ENCODE measurements at regions not wholly inside any gene's neighbourhood (a gene's known extent, or its start where the extent isn't known, plus 50 kb on each side); places are given as distances from the start of the nearest gene placed in this dataset.
"Not testable (repeated sequence)": the region's sequence is repeated elsewhere in the genome, so short reads cannot be mapped to it uniquely, and the experiment has no call there.

- DNase-seq (ENCODE audit: low read depth, low spot score), result no peak
Observed at GRCh38 chr15:62906627-62907026, 135.9 kb upstream of the TPM1 start.

DNA sequence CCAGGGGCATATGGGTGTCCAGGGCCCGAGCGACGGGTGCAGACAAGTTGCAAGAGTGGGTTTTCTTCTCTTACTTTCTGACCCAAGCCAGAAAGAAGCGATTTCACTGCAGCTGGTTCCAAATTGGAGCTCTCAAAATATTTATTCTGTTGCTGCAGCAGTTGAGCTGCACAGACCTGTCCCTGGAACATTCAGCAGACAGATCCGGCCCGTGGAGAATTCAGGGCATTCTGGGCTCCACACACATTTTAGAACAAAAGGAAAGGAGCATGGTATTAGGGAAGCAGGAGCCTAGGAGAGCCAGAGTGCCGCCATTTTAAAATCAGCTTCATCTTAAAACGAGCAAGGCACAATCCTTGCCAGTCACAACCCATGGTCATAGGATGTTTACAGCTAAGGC is 135.3 kb upstream of the TPM1 start:
- no peak for DNase-seq (ENCODE audit: low read depth, low spot score)

DNA sequence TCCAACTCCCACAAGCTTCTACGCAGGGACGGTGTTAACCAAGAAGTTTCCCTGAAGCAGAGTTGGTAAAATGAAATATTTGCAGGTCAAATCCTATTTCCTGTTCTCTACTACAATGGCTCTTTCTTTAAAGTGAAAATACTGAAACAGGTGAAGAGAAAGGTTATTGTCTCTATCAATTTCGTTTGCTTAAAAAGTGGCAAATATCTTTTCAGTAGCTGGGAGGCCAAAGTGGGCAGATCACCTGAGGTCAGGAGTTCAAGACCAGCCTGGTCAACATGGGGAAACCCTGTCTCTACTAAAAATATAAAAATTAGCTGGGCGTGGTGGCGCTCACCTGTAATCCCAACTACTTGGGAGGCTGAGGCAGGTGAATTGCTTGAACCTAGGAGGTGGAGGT is 134.2 kb upstream of the TPM1 start:
- not testable (repeated sequence) for DNase-seq (ENCODE audit: low read depth, low spot score)

- no peak for DNase-seq (ENCODE audit: low read depth, low spot score)
Observed at GRCh38 chr15:62909257-62909656, 133.3 kb upstream of the TPM1 start.

- no peak for DNase-seq (ENCODE audit: low read depth, low spot score)
Observed at GRCh38 chr15:62912282-62912681, 130.3 kb upstream of the TPM1 start.

DNA sequence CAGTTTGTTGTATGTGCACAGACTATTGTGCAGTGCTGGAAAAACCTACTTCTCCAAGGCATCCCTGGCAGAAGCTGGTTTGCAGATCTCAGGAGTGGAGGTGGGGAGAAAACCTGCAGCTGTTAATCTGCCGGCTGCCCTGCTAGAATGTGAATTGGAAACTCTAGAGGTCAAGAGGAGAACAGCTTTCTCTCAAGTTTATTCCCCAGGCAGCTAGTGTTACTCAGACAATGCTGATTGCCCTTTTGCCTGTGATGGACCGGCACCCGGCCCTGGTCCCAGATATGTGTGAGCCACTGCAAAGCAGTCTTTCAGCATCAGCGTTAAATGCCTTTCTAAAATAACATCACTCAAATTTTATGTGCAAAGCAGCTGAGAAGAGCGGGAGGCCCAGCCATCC is 129.7 kb upstream of the TPM1 start:
- DNase-seq (ENCODE audit: low read depth, low spot score), result no peak

- no peak for DNase-seq (ENCODE audit: low read depth, low spot score)
Observed at GRCh38 chr15:62913246-62913645, 129.3 kb upstream of the TPM1 start.

DNA sequence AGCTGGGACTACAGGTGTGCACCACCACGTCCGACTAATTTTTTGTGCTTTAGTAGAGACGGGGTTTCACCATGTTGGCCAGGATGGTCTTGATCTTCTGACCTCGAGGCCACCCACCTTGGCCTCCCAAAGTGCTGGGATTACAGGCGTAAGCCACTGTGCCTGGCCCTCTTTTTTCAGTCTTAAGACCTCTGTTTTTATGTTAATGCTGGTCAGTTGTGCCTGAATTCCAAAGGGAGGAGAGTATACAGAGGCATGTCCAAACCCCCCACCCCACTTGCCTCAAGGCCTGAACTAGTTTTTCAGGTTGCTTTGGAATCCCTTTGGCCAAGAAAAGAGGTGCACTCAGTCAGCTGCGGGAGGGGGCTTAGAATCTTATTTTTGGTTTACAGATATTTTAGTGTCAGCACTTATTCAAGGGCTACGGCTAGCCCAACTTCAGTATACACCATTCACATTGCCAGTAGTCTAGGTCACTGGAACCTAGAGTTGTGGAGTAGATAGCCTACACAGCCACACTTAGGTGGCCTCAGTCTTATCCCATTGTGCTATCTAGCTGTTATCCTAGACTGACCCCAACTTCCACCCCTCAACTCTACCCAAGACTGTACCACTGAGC is 128.0 kb upstream of the TPM1 start:
- DNase-seq (ENCODE audit: low read depth, low spot score), result peak; percentile 69

DNA sequence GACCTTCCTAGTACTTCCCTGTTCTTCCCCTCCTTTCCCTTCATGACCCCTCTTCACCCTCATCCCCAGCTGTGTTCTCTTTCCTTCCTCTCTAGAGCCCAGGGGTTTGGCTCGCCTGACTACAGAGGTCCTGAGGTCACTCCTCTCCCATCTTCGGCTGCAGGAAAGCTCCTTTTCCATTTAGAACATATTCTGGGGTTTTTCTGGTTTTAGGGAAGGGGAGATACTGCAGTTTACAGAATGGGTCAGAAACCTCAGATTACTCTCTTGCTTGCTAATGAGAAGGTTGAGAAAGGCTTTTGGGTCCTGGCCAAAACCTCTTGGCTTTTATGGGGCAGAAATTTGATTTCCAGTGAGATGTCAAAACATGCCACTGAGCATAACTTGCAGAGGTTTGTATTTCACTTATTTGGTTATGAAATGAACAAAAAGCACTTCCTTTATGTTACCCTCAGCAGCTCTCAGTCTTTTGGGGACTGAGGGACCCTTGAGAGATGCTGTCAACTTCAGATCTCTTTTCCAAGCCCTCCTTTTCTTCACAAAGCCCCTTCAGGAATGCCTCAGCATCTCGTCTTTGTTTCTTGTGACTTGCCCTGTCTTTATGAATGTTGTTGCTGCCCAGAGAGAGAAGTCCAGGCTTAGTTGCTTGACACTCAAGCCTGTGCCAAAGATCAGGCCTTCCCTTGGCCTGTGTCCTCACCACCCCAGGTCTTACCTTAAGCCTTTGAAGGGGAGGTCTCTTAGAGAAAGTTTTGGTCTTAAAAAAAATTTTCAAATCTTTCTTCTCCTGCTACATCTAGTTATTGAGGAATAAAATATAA is 121.7 kb upstream of the TPM1 start:
- DNase-seq (ENCODE audit: low read depth, low spot score), result no peak

DNA sequence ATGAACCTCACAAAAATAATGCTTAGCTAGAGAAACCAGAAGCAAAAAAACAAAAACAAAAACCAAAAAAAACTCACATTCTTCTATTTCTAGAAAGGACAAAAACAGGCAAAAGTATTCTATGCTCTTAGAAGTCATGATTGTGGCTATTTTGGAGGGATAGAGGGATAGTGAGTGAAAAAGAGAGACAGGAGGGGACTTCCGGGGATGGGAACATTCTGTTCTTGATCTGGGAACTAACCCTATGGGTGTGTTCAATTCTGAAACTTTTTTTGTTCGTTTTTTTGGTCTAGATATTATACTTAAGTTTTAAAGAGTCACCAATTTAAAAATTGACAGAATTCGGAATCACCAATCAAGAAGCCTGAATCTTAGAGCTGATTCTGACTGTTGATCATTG is 120.0 kb upstream of the TPM1 start:
- no peak for DNase-seq (ENCODE audit: low read depth, low spot score)

DNA sequence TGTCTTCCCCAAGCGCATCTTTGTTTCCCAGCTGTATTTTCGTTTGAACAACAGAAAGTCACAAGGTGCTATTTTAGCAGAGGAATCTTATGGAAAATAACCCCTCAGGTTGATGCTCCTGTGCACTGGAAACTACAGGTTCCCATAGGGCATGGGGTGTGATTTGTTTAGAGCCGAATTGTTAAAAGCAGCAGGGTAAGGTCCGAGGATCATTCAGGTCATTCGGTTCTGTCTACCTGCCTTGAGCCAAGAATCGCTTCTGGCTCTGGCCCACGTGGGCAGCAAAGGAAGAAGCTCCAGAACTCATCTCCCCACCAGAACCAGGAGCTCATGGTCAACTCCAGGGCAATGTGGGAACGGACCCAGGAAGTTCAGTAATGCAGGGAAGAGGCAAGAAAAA is 116.7 kb upstream of the TPM1 start:
- DNase-seq (ENCODE audit: low read depth, low spot score), result no peak

GRCh38 chr15:62927196-62927595 is 115.4 kb upstream of the TPM1 start:
- DNase-seq (ENCODE audit: low read depth, low spot score), result no peak

DNA sequence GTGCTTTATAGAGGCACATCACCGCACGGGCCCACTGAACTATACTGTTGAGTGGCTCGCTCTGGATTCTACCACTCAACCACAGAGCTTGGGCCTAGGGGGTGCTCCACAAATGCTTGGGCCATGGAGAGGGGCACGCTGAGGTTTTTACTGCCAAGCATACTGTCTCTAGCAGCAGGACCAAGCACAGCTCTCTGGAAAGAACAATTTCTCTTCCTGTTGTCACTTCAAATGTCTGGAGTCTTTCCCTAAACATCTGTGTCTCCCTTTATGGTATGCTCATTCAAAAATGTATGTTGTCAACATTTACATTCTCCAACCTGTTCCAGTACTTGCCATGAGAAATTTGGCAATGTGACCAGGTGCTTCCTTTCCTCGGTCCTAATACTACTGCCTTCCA is 114.7 kb upstream of the TPM1 start:
- DNase-seq (ENCODE audit: low read depth, low spot score), result no peak

DNA sequence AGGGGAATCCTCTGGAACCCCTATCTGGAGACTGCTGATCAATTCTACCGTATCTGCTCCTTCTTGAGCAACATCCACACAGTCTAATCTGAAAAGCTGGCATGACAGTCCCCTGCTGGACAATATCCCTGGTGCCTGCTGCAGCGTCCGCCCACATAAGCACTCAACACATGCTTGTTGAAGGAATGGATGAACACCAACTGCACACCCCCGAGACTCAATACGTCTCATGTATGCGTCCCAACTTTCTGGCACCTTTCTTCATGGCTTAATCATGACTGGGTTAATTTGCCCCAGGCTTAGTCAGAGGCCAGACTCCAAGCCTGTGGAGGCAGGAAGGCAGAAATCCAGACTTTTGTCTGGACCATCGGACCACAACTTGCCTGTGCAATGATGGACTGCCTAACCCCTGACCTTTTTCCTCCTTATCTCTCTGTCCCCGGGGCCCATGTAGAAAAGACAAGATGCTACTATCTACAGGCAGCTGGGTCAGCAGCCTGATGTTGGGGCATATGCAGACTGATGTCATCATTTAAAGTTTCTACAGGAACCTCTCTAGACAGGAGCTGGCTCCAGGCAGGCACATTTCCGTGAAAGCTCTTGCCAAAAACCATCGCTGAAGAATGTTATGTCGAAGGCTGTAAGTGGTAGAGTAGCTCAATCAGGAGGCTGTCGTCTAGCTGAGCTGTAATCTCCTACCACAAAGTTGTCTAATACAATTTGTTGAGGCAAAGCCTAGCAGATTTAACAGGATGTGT is 114.1 kb upstream of the TPM1 start:
- DNase-seq (ENCODE audit: low read depth, low spot score), result no peak

DNA sequence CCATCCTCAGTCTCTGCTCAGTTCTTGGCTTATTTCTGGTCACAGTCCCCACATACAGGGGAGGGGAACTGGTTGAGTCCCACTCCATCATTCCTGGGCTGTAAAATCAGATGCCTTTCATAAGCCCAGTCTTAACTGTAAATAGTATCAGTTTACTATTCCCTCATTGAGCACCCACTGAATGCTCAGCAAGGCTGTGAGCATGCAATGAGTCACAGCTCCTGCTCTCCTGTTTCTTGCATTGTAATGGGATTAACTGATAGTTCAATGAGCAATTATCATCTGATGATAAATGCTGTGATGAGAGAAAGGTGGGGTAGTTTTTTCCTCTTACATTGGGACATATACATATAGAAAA is 113.6 kb upstream of the TPM1 start:
- DNase-seq (ENCODE audit: low read depth, low spot score), result no peak

GRCh38 chr15:62931650-62932049 is 110.9 kb upstream of the TPM1 start:
- no peak for DNase-seq (ENCODE audit: low read depth, low spot score)

GRCh38 chr15:62932436-62932835 is 110.1 kb upstream of the TPM1 start:
- no peak for DNase-seq (ENCODE audit: low read depth, low spot score)

GRCh38 chr15:62933386-62933785 is 109.2 kb upstream of the TPM1 start:
- no peak for DNase-seq (ENCODE audit: low read depth, low spot score)

- DNase-seq (ENCODE audit: low read depth, low spot score), result no peak
Observed at GRCh38 chr15:62934236-62934971, 108.1 kb upstream of the TPM1 start.

GRCh38 chr15:62935300-62936081 is 107.1 kb upstream of the TPM1 start:
- DNase-seq (ENCODE audit: low read depth, low spot score), result no peak

DNA sequence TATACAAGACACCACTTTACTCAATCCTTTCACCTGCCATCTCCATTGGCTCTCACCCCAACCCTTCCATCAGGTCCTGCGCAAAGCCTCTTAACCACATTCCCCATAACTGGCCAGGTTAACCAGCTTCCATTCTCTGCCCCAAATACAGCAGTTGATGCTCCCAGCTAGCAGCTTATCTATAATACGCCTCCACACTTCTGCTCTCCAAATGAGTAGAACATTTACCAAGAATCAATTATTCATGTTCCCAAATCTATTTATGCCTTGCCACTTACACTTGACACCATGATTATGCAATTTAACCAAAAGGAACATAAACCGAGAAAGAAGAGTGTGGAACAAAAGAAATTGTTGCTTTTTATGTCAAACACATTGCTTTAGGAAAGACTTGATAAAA is 103.7 kb upstream of the TPM1 start:
- no peak for DNase-seq (ENCODE audit: low read depth, low spot score)

Measured in iPS DF 19.7 (cell line).